Globus pallidus (tissue), 1 donor: ENCODE measurements at regions not wholly inside any gene's neighbourhood (a gene's known extent, or its start where the extent isn't known, plus 50 kb on each side); places are given as distances from the start of the nearest gene placed in this dataset.

Source experiments
- DNase-seq: peaks from one replicate; pipeline ENCODE4 v3.0.0-alpha.2; 2015; ENCODE audit warnings: low spot score

- no peak for DNase-seq
These were observed 204.1 kb upstream of the BMPER start for GRCh38 chr7:33701189-33701740.

DNA sequence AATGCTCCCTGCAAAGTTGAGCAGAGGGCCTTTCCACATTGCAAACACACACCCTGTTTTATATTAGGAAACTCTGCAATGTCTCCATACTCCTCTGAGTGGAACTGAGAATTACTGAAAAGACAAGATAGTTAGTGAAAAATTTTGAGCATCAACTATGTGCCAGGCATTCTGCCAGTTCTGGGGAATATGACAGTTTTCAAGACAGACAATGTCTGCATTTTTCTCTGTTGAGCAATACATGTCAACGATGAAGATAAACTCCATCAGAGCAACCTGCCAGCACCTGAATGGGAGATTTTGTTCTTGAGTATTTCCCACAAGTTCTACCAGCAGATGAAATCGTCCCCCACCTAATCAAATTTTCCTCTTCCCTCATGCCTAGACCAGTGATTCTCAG, 203.4 kb upstream of the BMPER start:
- no peak for DNase-seq

- DNase-seq = no peak
These were observed 202.8 kb upstream of the BMPER start for GRCh38 chr7:33702514-33703054.

DNA sequence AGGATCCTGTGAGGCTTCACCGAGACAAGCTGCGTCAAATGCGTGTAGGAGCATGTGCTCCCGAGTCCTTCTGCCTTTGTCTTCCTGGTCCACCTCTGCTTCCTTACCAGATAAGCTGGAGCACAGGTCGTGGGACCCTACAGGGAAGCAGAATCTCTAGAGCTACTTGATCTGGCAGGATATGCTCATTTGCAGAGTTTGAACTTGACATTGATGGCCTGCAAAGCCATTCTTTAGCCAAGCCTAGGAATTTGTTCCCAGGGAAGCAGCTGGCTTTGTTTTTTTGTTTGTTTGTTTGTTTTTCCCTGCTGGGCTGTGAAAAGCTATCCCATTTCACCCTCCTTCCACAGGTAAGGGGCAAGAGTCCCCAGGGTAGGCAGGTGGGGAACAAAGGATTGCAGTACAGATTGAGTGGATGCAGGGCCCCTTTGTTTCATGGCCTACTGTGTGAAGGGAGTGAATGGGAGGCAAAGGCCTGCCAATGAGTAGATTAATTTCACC, 200.0 kb upstream of the BMPER start:
- no peak for DNase-seq

- DNase-seq = no peak
These were observed 199.2 kb upstream of the BMPER start for GRCh38 chr7:33706186-33706585.

GRCh38 chr7:33706771-33707200, 198.6 kb upstream of the BMPER start:
- no peak for DNase-seq

GRCh38 chr7:33707427-33707826, 197.9 kb upstream of the BMPER start:
- no peak for DNase-seq

- DNase-seq = no peak
These were observed 194.7 kb upstream of the BMPER start for GRCh38 chr7:33710608-33711007.

GRCh38 chr7:33711231-33712019, 193.9 kb upstream of the BMPER start:
- DNase-seq = no peak

GRCh38 chr7:33712020-33712414, 193.3 kb upstream of the BMPER start:
- no peak for DNase-seq

DNA sequence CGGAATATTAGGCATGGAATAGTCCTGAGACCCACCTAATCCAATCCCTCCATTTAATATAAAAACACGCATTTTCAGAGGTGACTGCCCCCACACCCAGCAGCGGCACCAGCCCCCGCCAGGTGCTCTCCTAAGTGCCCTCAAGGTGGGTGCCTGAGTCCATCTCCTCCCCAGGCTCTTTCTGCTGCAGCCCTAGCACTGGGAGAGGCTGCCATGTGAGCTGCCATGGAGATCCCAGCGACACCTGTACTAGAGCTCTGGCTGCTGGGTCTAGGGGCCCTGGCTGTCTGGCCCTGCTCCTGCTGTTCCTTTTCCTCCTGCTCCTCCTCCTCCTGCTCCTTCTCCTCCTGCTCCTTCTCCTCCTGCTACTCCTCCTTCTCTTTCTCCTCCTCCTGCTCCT, 191.1 kb upstream of the BMPER start:
- DNase-seq = no peak

- peak; percentile 20 for DNase-seq
These were observed 188.5 kb upstream of the BMPER start for GRCh38 chr7:33716581-33717477.

- peak; percentile 40 for DNase-seq
These were observed 186.2 kb upstream of the BMPER start for GRCh38 chr7:33719059-33719581.

DNA sequence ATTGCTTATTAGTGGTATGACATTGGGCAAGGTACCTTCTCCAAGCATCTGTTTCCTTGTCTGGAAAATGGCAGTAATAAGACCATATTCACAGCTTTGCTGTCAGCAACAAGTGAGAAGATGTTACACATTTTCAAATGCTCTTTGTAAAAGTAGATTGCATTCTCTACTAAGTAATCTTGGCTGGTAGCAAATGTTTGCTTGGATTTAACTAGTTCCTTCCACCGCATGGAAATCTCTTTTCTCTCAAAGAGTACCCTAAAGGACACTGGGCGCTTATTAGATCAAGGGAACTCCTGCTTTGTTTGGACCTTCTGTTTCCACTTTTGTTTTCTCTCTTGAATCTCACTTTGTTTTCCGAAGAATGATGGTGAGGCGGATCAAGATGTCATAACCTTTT, 185.2 kb upstream of the BMPER start:
- DNase-seq = no peak

DNA sequence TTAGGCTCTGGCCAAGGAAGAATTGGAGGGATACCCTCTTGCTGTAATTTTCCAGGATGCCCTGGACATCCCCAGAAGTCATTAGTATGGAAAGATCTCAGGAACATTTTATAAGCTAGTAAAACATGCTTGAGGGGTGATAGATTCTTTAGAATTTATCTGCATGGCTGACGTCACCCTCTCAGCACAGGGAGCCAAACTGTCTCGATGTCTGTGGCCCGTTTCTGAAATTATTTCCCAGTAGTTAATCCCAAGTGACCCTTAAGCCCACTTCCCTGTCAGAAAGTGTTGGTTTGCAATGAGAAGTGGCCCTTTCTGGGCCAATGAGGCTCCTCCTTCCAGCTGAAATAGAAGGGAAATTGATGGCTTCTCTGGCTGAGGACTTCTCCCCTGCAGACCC, 184.5 kb upstream of the BMPER start:
- DNase-seq = no peak

- no peak for DNase-seq
These were observed 183.4 kb upstream of the BMPER start for GRCh38 chr7:33721895-33722294.

DNA sequence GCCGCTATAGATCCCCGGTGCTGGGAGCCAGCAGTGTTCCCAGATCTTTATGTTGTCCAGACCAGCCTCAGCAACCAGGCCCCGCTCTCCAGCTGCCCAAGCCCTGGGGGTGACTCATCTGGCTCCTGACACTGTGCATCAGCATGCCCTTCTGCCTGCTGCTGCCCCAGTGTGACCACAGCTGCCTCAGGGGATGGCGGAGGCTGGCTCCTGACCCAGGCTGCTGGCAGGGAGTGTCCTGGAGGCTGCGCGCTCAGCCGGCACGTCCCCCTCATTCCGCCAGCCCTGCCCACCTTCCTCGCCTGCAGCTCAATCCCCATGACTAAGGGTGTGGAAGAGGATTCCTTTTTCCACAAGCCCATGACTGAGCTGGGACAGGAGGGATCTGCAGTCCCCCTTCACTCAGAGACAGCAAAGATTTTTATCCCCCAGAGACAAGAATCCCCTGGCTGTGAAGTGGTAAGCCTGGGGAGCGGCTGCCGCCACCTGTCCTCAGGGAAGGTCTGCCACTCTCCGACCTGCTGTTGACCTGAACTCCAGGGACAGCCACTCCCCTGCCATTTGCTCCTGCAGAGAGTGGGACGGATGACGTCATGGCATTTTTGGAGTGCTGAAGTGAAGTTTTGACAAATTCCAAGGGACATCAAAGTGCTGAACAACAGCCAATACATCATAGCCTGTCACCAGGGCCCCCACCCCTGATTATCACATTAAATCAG, 182.8 kb upstream of the BMPER start:
- peak; percentile 33 for DNase-seq

- DNase-seq = no peak
These were observed 181.1 kb upstream of the BMPER start for GRCh38 chr7:33724201-33724600.

GRCh38 chr7:33725111-33726025, 180.0 kb upstream of the BMPER start:
- no peak for DNase-seq

DNA sequence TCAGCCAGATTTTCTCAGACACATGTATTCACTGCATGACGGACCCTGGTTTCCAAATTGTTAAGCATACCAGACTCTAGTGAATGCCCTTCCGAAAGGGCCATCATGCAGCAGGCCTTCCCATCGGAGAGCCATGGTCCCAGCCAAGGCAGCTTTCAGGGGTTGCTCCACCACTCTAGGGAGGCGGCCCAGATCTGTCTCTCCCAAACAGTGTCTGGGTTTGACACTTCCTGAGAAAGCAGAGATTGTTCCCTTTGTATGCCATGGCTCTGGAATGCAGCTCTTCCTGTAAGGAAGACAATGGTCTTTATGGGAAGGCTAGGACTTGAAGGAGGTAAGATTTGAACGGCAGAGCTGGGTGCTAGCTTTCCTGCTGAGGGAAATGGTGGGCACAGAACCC, 178.8 kb upstream of the BMPER start:
- DNase-seq = no peak
